Hematopoietic multipotent progenitor cell treated with erythropoietin and hydrocortisone succinate and interleukin-3 and kit ligand, for 6 days (in vitro differentiated cells): ENCODE measurements at regions not wholly inside any gene's neighbourhood (a gene's known extent, or its start where the extent isn't known, plus 50 kb on each side); places are given as distances from the start of the nearest gene placed in this dataset.

ENCODE experiments used
- DNase-seq: peaks from one replicate; pipeline ENCODE4 v3.0.0-alpha.2; 2015

DNA sequence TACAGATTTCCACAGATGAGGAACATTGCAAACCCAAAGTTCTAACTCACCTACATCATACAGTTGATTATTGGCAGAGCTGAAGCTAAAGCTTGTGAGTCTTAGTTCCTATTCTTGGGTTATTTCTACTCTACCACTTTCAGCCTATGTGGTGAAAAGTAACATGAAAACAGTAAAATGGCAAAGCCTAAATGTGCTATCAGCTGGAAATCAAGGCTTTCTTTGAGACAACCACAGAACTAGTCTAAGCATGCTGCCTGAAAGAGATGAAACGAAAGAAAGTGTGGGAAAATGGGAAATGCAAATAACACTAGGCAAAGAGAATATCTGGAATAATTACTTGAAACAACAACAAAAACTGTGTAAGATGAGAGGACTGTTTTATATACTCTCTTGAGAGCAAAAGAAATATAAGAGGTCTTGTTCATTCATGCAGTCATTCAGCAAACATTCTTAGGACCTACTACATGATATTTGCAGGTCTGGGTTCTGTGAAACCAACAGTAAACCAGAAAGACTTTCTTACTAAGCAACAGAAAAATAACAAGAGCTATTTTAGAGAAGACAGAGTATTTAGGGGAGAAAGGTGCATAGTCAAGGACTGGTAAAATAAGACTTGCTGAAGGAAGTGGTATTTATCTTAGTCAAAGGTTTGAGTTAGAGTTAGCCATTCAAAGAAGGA is 437.1 kb downstream of the HTR7 start:
- no peak for DNase-seq

DNA sequence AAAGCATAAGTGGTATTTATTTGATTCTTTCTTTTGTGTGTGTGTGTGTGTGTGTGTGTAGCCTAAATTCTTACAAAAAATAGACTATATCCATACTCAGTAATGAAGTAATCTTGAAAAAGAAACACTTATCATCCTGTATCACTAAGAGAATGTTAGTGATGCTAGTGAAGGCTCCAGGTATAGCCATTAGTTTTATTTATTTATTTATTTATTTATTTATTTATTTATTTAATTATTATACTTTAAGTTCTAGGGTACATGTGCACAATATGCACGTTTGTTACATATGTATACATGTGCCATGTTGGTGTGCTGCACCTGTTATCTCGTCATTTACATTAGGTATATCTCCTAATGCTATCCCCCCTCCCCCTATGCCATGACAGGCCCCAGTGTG is 436.0 kb downstream of the HTR7 start:
- no peak for DNase-seq

DNA sequence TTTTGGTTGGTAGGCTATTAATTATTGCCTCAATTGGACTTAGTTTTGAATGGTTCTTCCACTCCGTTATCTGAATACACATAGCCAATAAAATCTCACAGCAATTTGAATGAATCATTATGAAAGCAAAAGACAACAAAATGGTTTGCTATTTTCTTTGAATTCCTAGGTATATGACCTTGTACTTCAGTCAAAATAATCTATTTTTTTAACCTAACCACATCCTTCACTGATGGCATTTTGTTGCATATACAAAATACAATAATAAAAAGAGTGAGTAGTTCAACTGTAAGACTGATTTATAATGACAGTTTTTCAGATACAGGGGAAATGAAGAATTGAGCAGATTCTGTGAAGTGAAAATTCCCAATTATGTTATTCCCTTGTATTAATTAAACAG is 433.1 kb downstream of the HTR7 start:
- no peak for DNase-seq

DNA sequence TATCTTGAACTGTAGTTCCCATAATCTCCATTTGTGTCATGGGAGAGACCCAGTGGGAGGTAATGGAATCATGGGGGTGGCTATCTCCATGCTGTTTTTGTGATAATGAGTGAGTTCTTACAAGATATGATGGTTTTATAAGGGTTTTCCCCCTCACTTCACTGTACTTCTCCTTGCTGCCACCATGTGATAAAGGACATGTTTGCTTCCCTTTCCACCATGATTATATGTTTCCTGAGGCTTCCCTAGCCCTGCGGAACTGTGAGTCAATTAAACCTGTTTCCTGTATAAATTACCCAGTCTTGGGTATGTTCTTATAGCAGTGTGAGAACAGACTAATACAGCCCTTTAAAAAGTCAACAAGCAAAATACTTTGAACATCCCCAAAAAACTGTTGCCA is 427.7 kb downstream of the HTR7 start:
- no peak for DNase-seq

DNA sequence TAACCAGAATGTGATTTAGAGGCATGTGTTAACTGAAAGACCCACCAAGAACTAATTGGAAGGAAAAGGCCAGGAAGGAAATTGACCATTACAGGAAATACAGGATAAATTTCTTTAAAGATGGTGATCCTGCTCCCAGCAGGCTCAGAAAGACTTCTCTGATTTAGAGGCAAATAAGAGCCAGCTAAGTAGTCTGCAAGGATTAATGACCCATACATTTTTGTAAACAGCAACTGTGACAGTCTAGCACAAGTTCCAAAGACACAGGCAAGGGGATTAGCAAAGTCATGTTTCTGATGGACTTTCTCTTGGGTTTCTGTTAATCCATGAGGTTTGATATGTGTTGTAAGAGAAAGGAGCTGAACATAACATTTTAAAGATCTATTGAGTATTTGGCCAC is 425.0 kb downstream of the HTR7 start:
- DNase-seq, result no peak

DNA sequence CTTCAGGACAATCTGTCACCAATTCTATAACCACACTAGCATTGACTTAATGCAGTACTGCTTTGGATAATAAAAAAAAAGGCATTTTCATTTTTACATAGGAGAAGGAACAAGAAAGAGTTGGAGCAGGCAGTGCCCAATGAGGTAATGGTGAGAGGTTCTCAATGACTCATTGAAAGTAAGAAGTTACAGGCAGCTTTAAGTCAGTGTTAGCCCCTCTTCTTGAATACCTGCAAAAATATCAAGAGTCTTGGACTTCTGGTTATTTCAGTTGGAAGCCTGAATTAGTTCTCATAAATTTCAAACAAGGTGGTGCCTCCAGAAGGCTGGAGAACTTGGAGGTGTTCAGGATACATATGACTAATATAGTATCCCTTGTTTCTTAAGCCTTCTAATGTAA is 422.5 kb downstream of the HTR7 start:
- no peak for DNase-seq

DNA sequence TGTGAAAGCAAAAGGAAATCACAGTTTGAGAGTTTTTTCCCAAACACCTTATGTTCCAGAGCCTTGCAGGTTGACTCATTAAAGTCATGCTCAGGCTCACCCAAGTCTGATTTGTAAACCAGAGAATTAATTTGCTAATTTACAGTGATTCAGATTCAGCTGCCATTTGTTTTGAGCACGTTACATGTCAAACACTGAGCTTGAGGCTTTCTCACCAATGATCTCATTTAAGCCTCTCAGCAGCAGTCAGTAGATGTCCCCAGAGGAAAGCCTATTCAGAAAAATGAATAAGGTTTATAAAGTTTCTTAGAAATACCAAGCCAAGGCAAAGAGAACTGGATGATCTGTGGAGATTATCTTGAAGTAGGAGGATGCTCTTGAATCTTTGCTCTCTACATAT is 420.4 kb downstream of the HTR7 start:
- no peak for DNase-seq

DNA sequence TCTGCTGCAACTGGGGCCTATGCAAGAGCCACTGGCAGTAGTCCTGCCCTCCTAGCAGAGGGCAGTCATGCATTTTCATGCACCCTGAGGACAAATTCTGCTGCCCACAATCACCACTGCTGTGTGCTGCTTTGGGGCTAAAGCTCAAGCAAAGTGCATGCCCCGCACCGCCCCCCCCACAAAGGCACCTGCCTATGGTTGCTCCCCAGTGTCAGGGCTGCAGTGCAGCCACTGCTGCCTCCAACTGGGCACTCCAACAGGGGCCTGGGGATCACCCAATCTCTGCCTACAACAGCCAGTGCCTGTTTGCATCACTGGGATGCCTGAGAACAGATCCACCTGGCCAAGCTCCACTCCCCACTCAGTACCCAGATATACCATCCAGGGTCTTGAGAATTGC is 417.0 kb downstream of the HTR7 start:
- DNase-seq, result no peak

DNA sequence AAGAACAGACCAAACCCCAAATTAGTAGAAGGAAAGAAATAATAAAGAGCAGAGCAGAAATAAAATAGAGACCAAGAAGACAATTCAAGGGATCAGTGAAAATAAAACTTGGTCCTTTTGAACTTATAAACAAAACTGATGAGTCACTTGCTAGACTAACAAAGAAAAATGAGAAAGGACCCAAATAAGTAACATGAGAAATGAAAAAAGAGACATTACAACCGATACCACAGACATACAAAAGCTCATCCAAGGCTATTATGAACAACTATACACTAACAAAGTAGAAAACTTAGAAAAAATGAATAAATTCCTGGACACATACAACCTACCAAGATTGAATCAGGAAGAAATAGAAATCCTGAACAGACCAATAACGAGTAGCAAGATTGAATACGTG is 414.5 kb downstream of the HTR7 start:
- DNase-seq, result no peak

DNA sequence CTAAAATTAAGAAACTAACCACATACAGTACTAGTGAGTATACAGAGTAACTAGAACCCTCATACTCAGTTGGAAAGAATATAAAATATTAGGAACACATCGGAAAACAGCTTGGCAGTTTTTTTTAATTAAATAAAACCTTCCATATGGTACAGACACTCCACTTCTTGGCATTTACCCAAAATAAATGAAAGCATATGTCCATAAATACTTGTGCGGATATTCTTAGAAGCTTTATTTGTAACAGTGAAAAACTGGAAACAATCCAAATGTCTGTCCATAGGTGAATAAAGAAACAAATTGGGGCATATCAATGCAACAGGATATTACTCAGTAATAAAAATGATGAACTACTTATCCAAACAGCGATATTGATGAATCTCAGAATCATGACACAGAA is 410.0 kb downstream of the HTR7 start:
- no peak for DNase-seq

DNA sequence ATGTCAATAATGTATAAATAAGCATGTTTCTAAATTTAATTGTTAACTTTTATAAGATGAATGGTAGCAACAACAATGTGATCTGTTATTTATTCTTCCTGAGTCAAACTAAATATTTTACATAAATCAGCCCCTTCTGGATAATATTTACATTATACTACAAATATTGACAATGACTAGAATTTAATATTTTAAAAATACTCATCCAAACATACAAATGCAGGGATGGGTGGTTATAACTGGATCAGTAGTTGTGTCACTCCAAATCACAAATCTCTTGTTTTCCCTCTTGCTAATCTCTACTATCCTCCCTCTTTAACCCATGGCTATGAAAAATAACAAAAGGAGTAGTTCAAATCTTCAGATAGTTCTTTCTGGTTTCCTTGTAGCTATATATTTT is 407.0 kb downstream of the HTR7 start:
- no peak for DNase-seq

DNA sequence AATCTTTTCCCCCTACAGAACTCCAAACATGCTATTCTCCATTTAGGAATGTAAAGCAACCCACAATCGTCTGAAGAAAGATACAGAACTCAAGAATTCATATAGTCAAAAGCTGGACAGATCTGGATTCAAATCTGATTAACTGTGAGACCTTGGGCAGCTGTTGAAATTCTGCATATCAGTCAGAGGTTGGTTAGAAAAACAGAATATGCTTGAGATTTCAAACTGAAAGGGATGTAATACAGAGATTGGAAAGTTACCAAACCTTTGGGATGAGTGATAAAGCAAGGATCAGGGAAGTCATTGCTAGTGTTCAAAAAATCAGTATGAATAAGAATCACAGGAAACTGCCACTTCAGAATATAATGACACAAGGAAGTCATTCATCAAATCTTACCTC is 406.6 kb downstream of the HTR7 start:
- DNase-seq, result no peak

DNA sequence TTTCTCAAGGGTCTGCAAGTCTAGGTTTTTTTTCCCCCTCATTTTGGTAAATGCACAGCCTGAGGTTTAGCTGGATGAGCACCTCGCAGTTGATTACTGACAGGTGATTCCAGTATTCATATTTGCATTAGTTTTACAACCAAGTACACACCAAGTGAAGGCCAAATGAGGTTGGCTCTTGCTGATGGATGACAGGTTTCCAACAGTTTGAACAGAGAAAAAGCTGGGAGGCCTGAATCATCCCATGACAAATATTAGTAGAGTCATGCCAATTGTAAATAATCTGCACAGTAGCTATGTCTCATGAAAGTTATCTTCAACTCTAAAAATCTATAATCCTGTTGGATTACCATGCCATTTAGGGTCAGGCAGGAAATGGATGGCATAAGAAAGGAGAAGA is 399.8 kb downstream of the HTR7 start:
- no peak for DNase-seq

DNA sequence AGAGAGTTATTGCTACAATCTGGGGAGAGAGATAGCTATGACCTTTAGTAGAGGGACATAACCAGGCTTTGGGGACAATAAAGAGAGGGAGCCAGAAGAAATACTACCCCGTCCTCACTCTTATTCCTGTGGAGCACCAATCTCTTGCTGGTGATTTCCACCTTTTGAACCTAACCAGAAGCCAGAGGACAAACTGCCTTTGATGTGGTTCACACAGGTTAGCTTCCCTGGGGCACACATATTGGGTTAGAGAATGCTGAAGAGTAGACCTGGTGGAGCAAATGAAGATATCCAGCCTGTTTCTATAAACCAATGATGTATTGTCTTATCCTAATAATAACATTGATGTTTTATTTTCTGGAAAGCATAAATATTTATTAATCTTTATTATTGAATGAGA is 399.3 kb downstream of the HTR7 start:
- no peak for DNase-seq

DNA sequence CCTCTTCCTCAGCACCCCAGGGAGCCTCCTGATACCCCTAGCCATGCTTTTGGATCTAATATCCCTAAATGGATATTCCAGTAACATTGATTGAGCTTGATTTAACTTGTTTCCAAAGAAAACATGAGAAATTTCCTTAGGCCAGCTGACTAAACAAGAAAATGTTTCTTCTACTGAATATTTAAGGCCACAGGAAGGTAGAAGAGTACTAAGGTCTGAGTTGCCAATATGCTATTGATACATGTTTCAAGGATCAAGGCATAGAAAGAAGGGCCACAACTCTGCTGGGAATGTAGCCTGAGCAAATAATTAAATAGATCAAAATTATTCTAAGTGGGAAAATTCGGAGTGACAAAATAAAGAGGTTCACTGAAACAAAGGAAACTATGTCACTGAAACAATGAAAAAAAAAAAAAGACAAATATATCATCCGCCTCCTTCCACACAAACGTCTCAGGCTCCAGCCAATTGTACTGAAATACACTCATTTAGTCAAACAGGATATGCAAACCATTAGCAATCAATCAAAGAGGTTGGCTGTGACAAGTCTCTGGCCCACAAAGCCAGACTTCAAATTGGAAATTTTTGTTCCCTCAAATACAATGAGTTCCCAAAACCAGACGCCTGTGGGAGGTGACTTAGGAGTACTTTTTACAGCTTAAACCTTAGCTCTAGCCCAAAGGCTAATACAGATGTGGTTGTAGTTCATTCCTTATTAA is 396.2 kb downstream of the HTR7 start:
- no peak for DNase-seq

DNA sequence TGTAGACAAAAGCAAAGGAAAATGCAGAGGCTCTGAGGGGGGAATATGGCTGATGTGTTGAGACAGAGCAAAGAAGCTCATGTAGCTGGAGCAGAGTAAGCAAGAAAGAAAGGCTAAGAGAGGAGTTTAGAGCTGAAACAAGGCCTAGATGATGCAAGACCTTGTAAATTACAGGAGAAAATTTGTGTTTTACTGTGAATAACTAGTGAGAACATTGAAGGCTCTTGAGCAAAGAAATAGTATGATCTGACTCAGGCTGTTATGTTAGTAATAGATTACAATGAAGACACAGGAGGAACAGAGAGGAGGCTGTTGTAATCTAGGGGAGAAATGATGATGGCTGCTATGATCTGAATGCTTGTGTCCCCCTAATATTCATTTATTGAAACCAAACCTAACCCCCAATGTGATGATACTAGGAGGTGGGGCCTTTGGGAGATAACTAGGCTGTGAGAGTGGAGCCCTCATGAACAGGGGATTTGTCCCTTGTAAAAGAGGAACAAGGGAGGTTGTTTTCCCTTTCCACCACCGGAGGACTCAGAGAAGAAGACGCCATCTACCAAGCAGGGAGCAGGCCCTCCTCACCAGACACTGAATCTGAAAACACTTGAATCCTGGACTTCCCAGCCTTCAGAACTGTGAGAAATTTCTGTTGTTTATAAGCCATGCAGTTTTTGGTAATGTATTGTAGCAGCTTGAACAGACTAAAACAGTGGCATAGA is 394.9 kb downstream of the HTR7 start:
- DNase-seq, result no peak

DNA sequence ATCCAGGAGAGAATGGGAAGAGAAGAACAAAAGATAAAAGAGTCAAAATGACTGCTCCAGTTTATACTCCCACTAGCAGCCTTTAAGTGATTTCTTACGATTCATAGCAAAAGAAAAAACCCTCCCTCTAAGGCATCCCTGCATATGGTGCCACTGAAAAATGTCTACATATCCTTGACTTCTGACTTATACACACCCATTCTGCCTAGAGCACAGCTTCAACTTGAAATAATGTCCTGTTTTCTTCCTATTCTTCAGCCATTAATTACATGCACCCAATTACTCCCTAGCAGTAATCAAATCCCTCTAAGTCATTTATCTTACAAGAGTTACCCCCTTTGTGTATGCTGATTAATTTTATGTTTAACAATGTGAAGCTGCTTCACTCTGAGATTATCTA is 393.5 kb downstream of the HTR7 start:
- DNase-seq, result no peak

DNA sequence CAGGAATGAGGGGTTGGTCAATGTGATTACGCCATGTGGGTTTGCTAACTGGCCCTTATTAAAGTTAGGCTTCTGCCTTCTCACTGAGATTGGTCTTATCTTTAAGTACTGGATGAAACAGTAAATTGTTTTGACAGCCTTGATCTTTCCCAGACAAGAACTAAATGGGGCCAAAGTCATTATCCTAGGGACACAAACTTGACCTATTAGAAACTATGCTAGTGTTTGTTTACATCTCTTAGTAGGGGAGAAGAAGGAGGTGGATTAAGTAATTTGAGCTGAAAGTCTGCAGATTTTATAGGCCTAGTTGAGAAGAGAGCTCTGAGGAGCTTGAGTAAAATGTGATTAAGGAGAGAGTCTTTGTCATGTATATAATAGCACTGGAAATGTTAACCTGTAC is 386.9 kb downstream of the HTR7 start:
- no peak for DNase-seq

DNA sequence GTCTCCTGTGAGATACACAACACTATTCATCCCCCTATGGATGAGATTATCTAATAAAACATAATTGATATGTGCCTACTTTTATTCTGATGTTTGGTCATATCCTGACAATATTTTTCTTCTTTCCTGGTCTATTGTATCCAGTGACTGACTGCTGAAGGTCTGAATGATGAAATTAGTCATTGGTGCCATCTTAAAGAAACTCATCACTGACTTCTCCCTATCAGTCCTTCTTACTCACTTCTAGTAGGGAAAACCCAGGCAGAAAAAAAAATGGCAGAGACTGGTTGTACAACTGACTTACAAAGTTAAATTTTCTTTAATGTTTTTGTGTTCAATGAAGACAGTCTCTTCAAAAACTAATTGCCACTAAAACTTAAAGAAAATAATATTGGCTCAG is 377.4 kb downstream of the HTR7 start:
- no peak for DNase-seq

DNA sequence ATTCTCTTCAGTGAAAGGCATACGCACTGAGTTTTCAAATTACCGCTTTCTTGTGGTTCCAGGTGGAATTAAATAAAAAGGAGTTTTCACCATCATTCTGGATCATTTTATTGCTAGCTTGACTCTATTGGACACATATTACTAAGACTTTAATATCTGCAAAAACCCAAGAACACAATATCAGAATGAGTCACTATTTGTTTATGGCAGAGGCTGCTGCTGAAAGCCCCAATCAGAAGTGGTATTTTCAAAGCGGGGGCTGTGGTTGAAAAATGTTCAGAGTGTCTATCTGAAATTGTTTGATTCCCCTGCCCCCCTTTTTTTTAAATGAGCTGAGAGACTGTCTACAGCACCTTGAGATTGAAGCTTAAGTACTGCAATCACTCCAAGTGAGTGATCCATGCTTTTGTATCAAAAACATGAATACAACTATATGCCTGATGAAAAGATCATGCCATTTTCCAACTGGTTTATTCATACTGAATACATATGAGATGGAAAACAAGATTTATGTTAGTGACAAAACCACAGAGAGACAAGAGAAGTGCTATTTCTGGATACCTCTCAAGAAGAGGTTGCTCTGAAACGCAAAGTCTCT is 376.4 kb downstream of the HTR7 start:
- no peak for DNase-seq

DNA sequence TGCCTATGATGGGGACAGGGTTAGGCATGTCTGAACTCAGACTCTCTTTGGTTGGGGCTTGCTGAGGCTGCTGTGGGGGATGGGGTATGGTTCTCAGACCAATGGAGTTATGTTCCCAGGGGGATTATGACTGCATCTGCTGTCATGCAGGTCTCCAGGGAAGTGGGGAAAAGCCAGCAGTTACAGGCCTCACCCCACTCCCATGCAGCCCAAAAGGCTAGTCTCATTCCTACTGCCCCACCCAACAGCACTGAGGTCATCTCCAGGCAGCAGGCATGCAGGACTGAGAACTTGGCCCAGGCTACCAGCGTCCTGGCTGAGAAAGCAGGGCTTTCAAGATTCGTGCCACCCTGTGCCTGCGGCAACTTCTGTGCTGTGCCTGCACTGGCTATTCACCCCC is 373.3 kb downstream of the HTR7 start:
- DNase-seq, result no peak

DNA sequence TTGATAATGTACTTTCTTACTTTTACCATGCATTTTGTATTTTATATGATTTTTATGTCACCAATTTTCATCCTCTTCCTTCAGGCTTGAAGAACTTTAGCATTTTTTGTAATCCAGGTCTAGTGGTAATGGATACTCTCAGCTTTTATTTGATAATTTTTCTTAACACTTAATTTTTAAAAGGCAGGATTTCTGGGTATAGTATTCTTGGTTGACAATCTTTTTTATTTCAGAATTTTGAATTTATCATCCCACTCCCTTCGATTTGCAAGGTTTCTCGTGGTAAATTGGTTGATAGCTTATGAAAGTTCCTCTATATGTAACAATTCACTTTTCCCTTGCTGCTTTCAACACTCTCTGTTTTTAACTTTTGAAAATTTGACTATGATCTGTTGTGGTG is 363.7 kb downstream of the HTR7 start:
- no peak for DNase-seq

DNA sequence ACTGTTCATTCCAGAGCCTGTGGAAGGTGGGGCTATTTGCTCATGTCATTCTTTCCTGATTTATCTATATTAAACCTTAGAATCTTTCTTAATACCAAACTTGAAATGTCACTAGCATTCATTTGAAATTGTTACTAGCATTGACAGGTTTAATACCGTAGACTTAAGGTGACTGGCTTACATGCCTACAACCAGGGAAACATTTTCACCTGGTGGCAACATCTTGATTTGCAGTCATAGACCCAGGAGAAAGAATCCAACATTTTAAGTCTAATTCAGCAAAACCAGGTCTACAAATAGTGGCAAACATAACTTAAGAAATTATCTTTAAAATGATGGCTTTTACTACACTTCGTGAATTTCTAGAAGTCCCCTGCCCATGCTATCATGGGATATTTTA is 353.7 kb downstream of the HTR7 start:
- no peak for DNase-seq

DNA sequence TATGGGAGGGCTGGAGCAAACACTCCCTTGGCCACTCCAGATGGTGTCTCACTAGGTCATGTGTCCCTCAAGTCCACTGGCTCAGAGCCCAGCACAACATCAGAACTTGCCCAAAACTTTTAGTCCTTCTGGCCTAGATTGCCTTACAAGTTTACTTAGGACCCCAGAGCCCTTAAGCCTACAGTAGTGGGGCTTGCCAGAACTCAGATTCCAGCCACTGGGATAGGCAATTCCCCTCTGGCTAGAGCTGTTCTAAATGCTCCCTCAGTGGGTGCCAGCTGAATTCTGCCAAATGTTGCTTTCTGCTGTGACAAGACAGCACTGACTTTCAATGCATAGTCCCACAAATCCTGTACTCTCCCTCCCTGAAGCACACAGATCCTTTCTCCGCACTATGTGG is 331.1 kb downstream of the HTR7 start:
- no peak for DNase-seq
